AG04450 (cell line): ENCODE measurements at regions not wholly inside any gene's neighbourhood (a gene's known extent, or its start where the extent isn't known, plus 50 kb on each side); places are given as distances from the start of the nearest gene placed in this dataset.
"Not testable (repeated sequence)": the region's sequence is repeated elsewhere in the genome, so short reads cannot be mapped to it uniquely, and the experiment has no call there.

ENCODE experiments used
- CTCF ChIA-PET: fragments of 300-600, 350-600 bp; formaldehyde crosslinking; extraction: SDS; loops from one replicate; lab custom pipeline; 2022; ENCODE audit warnings: antibody characterized with exemption, inconsistent platforms; lab: Charles Lee
- POLR2A ChIA-PET: fragments of 350-600 bp; formaldehyde crosslinking; extraction: SDS; loops from one replicate; lab custom pipeline; 2021; ENCODE audit warnings: antibody characterized with exemption, inconsistent platforms; lab: Yijun Ruan, JAX
- DNase-seq: peaks from one replicate; pipeline ENCODE4 v3.0.0-alpha.2; 2011; ENCODE audit warnings: low read depth, low spot score
- H3K27ac ChIP-seq: one replicate; pipeline ENCODE4 v1.5.1; 2012; ENCODE audit warnings: low read depth, low read length, control low read depth
- H3K27me3 ChIP-seq: one replicate; pipeline ENCODE4 v1.6.0; 2012; ENCODE audit warnings: low read length; ENCODE audit not compliant: control insufficient read depth, insufficient read depth
- H3K4me3 ChIP-seq: 2 replicates; pipeline ENCODE4 v1.5.1; 2011; ENCODE audit warnings: mild to moderate bottlenecking, low read depth, low read length, control low read depth
- H3K9me3 ChIP-seq: 2 replicates; pipeline ENCODE4 v1.5.1; 2012; ENCODE audit warnings: low read length; ENCODE audit not compliant: control insufficient read depth, insufficient read depth
- CTCF ChIP-seq: IDR thresholded peaks from 2 replicates; pipeline ENCODE4 v1.5.1; 2011; ENCODE audit warnings: low read depth, low read length, control low read depth, inconsistent platforms

GRCh38 chrX:128396601-128397000, 344.4 kb upstream of the ACTRT1 start:
- POLR2A ChIA-PET = no interaction called here
- TF ChIP-seq CTCF = no peak
- Histone ChIP-seq H3K27me3 (no peaks in the 10 kb centered on the region), H3K4me3 (no peak overlapping the region), H3K27ac (no peak overlapping the region), H3K9me3 (no peaks in the 10 kb centered on the region)
- CTCF ChIA-PET = no interaction called here
- DNase-seq = no peak

GRCh38 chrX:128383846-128384245, 331.6 kb upstream of the ACTRT1 start:
- H3K27me3 ChIP-seq, H3K27ac ChIP-seq, CTCF ChIA-PET, H3K4me3 ChIP-seq, H3K9me3 ChIP-seq, POLR2A ChIA-PET, DNase-seq: not testable (repeated sequence)

GRCh38 chrX:128365492-128365891, 313.3 kb upstream of the ACTRT1 start:
- POLR2A ChIA-PET = no interaction called here
- DNase-seq = no peak
- H3K4me3 ChIP-seq = no peak overlapping the region
- CTCF ChIA-PET = no interaction called here
- no peak overlapping the region for H3K27ac ChIP-seq
- TF ChIP-seq CTCF = no peak
- no peaks in the 10 kb centered on the region for H3K27me3 ChIP-seq
- no peaks in the 10 kb centered on the region for H3K9me3 ChIP-seq

GRCh38 chrX:128335671-128336070, 283.5 kb upstream of the ACTRT1 start:
- no peaks in the 10 kb centered on the region for H3K9me3 ChIP-seq
- POLR2A ChIA-PET = no interaction called here

GRCh38 chrX:128334821-128335220, 282.6 kb upstream of the ACTRT1 start:
- TF ChIP-seq CTCF = no peak
- DNase-seq = no peak
- Histone ChIP-seq H3K27ac (no peak overlapping the region), H3K27me3 (no peaks in the 10 kb centered on the region), H3K4me3 (no peak overlapping the region), H3K9me3 (no peaks in the 10 kb centered on the region)
- ChIA-PET POLR2A (no interaction called here), CTCF (no interaction called here)

More at GRCh38 chrX:128335671-128336070, 283.5 kb upstream of the ACTRT1 start:
- H3K27ac ChIP-seq = no peak overlapping the region
- no peaks in the 10 kb centered on the region for H3K27me3 ChIP-seq
- H3K4me3 ChIP-seq = no peak overlapping the region
- DNase-seq = no peak
- no peak for TF ChIP-seq CTCF
- CTCF ChIA-PET = no interaction called here

GRCh38 chrX:128310912-128311311, 258.7 kb upstream of the ACTRT1 start:
- DNase-seq = no peak
- H3K27ac ChIP-seq = no peak overlapping the region
- peaks cover 7% of the 10 kb centered on the region; the same call in 1 of the 2 replicates for H3K9me3 ChIP-seq
- H3K4me3 ChIP-seq = no peak overlapping the region
- no peak for TF ChIP-seq CTCF
- CTCF ChIA-PET = no interaction called here
- H3K27me3 ChIP-seq = no peaks in the 10 kb centered on the region
- POLR2A ChIA-PET = no interaction called here
